GM19025 (cell line): ENCODE measurements at regions not wholly inside any gene's neighbourhood (a gene's known extent, or its start where the extent isn't known, plus 50 kb on each side); places are given as distances from the start of the nearest gene placed in this dataset.

Experiments used
- ATAC-seq: cut with Tn5 transposase; IDR thresholded peaks from one replicate; pipeline ENCODE4 v1.9.1; 2021; ENCODE audit warnings: mild to moderate bottlenecking, low read depth, moderate library complexity; ENCODE audit not compliant: unreplicated experiment

DNA sequence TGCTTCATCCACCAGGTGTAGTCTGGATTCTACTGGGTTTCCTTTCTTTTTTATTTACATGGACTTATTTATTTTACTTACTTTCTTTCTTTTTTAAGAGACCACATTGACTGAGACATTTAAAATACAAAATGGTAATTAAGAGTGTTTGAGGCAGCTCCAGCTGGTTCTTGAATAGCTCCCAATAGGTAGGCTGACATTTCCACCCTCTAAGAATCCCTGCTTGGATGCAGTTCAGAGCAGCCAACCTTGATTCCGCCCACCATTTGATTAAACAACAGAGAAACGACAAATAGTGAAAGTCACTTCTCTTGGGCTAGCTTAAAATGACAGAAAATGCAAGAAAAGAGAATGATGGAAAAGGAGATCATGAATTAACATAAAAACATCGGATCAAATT is 270.5 kb downstream of the TUSC7 start:
- no peak for ATAC-seq

DNA sequence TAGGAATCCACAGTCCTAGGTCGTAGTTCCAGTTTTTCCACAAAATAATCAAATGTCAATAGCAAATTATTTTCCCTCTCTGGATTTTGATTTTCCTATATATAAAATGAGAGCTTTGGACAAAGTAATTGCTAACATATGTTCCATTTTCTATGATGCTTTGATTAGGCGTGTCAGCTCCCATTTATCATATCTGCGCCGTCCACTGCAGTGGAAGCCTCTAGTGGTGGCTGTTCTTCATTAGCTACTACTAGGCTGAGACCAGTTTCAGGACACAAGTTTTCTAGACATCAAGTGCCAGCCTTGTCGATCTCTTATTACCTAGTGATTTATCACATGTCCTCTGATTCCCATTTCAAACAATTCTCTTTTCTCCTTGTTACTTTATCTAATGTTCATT is 271.5 kb downstream of the TUSC7 start:
- no peak for ATAC-seq

DNA sequence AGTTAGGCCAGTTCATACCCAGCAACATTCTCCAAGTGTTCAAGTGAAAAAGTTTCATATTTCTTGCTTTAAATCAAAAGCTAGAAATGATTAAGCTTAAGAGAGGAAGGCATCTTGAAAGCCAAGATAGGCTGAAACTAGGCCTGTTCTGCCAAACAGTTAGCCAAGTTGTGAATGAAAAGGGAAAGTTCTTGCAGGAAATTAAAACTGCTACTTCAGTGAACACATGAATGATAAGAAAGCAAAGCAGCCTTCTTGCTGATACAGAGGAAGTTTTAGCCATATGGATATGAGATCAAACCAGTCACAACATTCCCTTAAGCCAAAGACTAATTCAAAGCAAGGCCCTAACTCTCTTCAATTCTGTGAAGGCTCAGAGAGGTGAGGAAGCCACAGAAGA is 274.7 kb downstream of the TUSC7 start:
- ATAC-seq: no peak

DNA sequence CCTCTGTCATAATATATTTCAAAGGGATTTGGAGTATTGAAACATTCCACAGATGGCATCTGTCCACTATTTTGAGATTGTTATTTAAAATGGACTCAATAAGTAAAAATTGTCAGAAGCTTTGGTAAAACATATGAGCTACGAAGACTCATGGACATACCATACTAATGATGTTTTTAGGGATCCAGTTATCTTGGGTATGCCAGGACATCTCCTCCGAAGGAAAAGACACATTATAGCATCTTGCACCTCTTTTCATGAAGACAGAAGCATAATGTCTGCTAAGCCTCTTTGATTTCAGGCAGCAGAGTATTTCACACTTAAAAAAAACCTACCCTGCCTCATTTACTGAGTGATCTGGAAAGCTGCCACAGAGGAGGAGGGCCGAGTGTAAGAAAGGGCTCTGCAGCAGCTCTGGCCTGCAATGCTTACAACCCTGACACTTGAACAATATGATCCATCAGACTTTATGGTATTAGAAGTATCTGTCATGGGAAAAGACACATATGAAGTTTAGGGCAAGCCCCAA is 284.8 kb downstream of the TUSC7 start:
- ATAC-seq: no peak

DNA sequence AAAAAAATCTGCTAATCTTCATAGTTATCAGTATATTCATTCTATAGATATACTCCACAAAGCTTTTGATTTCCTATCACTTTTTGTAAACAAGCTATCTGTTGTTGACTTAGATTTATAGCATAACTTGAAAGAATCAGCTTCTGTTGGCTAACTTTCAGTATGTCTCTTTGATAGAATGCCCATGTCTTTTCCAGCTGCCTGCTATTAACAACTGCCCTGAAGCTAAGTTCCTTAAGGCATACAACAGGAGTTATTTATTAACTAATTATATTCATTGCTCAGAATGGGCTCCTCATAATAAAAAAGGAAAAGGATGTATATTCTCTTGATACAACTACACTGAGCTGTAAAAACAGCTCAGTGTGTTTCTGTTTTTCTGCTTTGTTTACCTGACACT is 293.9 kb downstream of the TUSC7 start:
- no peak for ATAC-seq

DNA sequence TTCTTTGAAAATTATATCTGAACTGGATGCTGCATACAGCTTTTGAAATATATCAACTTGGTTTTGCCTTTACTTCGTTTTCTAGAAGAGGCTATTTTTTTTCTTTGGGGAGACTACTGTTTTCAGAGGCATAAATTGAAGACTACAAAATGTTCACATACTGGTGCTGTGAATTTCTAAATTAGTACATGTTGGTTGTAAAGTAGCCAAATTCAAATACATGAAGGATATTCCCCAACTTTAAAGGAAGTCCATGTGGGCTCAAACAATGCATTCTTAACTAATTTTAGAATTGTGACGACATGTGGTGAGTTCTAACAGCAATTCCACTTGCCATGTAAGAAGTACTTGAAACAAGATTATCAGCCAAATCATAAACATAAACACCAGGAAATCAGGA is 295.7 kb downstream of the TUSC7 start:
- ATAC-seq: no peak

DNA sequence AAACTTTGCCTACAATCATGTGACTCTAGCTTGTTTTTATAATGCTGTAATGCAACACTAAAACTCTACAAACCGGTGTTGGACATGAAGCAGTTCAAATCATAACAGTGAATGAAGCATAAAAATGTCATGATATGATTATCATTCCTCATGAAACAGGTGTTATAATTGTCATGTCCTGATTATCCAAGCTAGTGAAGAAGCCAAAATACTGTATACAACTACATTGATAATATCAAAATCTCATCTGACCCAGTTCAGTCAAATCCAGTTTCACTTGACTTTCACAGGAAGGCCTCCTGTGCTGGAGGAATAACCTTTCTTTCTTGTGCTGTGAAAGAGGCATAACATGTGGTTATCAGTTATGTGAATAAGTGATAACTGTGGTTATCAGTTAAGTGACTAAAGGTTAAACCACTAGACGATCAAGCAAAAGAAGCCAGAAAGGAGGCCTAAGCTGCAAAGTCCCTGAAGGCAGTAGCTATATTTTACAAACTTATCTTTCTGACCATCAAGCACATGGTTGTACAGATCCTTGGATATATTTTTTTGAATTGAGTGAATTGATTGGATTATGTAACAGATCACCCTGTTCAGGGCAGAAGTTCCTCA is 296.4 kb downstream of the TUSC7 start:
- ATAC-seq: no peak

DNA sequence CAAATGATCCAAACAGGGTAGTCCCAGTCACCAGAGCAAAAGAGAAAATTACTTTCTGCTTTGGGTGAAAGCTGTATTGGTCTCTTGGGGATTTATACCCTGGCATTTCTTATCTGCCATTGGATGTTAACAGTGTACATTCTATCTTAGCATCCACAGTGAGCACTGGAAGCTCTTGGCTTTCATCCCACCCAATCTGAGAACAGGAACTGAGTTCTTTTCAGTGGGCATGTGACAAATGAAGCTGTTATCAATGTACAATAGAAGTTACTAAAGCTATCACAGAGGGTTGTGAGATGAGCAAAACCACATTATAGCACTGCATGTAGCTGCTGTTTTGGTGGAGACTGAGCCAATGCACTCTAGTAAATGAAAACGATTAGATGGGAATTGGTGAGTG is 300.7 kb downstream of the TUSC7 start:
- ATAC-seq: no peak

DNA sequence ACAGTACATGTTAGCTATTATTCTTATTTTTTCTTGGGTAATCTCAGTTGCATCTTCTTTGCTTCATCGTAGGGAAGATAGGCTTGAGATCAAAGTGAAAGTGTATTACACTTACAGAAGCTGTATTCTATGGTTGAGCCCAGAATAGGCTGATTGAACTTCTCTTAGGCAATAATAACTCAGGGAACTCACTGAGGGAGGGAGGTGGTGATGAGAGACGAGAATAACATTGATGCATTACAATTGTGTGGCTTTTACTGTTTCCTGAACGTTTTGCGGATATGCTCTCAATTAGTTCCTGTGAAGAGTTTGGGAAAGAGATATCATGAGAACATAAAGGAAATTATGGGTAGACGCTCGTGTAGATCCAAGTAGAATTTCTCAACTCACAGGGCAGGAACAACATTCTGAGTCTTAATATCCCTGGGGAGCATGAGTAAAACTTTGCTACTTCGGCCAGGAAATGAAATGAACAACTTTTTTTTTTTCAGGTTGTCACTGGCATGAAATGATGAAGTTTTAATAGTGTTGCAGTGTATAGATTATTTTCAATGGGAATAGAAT is 302.2 kb downstream of the TUSC7 start:
- ATAC-seq: no peak

DNA sequence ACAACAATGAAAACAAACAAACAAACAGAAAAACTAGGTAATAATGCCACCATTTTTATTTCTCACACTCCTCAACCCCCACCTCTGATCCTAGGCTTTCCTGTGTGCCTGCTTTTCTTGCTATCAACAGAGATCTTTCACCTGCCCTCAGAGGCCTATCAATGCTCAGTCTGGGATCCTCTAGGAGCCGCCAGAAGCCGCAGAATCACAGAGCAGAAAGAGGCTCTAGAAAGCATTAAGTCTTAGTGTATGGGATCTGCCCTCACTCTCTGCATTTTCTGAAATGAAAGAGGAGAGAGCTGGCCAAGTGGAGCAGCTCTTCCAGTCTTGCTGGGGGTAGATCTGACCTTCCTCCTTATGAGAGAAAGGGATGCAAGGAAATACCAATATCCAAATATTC is 306.8 kb downstream of the TUSC7 start:
- ATAC-seq: no peak

DNA sequence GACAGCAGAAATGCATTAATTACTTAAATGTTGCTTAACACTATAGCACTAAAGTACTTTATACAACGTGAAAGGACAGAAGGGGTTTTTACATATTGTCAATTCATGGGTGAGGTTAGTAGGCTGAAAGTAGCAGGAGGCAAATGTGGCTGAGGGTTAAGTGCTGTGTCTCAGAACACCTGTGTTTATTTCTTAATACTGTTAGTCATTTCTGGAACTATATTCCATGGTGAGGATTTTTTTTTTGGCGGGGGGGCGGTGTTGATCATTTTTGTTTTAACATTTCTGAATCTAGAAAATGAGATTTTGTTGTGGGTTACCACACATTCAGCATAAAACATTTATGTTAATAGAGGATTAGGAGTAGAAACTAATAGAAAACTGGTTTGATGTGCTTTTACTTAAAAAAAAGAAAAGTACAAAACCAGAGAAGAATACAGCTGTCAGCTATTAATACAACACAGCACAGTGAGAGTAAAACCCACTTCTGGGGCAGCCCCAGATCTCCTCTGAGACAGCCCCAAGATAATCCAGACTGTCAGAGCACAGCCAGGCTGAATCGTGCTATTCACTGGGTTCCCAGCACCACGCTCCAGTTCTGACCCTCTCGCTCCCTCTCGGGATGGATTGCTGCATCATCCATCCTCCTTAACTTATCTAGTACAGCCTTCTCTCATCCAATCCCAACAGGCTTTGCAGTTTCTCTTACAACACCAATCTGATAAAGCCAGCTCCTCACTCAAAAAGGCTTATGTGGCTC is 307.7 kb downstream of the TUSC7 start:
- ATAC-seq: peak; percentile 78

DNA sequence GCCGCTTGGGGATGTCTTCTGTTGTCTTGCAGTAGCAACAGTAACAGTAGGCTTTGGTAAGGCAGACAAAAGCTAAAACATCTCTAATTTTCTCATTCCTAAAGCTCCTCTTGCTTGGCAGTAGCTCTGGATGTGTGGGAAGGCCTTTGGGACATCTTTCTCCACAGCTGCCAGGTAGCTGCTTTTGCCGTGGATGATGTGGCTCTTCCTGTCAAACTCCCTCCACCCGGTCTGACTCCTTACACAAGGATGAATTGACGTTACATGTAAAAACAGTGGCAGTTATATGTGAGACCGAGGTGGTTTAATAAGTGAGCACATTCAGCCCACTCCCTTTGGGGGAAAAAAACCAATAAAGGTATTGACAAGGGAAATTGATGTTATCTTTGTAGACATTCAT is 309.1 kb downstream of the TUSC7 start:
- ATAC-seq: no peak

DNA sequence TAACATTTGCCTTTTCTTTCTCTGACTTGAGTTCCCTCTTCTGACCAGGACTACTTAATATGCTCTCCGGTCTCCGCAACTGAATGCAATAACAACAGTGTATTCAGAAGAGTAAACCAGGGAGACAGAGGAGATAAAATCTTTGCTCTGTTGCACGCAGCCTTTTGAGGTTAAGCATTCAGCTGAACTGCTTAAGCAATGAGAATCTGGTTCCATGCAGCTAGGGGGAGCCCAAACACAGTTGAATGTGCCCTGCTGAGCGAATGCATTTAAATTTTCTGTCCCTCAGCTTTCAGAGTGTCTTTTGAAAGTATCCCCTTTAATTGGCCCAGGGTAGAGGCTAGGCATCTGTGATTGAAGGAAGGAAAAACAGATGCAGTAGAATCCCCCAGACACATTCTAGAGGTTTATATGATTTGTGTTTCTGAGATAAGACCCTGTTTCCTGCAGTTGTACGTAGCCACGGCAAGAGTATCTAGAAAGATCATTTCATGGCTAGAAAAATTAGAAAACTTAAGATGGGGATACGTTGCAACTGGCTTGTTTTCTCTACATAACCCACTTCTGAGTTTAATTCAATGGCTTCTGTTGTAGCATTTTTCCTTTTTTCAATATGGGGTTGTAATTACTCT is 309.6 kb downstream of the TUSC7 start:
- peak; percentile 44 for ATAC-seq

DNA sequence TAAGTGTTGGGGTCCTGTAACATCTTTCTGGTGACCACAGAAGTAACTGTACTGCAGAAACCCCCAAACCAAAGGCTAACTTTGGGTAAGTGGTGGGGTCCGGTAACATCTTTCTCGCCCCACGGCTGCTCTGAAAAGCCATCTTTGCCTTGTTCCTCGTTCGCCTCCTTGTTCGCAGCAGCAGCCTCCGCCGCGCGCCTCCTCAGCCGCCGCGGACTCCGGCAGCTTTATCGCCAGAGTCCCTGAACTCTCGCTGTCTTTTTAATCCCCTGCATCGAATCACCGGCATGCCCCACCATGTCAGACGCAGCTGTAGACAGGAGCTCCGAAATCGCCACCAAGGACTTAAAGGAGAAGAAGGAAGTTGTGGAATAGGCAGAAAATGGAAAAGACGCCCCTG is 316.8 kb downstream of the TUSC7 start:
- ATAC-seq: no peak

DNA sequence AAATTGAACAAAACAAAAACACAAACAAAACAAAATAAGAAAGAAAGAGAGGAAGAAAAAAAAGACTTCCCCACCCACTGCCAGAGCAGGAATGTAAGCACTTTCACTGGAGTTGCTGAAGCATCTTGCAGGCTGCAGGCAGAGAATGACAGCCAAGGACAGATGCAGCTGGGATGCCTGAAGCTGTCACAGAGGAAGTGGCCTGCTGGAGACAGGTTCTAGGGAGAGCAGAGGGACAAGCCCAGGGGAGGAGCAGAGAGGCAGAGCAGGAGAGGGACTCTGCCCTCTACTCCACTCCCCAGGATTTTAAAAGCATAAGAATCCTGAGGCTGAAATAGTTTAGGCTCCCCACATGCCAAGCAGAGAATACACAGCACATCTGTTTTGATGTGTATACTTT is 326.2 kb downstream of the TUSC7 start:
- ATAC-seq: no peak

DNA sequence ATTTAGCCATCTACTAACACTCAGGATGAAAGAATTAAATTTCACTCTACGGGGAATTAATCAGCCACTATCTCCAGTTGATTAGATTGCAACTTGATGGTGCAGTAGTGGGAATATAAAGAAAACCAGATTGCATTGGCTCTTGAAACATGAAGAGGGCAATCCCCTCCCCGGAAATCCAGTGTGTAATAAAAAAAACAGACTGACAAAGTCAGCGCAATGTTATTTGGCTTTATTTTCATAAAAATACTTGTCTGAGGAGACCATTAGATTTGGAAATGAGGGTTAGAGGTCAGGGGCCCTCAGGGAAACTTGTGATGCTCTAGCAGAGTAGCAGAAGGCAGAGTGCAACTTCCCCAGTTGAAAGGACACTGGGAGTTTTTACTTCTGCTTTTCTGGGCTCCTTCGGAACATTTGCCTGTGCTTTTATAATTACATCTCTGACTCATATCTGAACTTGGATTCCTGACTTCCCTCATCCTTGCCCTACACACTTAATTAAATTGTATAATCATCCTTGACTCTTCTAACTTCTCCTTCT is 326.8 kb downstream of the TUSC7 start:
- no peak for ATAC-seq

DNA sequence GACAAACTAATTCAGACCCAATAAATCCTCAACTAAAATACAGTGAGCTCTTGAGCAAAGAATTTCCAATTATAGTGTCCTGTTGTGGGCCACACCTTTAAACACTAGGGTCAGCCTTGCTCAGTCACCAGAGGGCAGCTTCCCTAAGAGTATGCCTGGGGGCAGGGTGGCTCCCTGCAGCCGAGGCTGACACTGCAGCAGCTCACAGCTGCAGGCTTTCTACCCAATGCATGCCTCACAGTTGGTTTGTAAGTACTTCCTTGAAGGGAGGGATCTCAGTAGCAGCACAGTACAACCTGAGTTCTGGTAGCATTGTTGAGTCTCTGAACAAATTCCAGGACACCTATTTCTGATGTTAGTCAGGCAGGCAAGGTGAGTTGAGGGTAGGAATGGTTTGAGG is 335.6 kb downstream of the TUSC7 start:
- ATAC-seq: no peak

DNA sequence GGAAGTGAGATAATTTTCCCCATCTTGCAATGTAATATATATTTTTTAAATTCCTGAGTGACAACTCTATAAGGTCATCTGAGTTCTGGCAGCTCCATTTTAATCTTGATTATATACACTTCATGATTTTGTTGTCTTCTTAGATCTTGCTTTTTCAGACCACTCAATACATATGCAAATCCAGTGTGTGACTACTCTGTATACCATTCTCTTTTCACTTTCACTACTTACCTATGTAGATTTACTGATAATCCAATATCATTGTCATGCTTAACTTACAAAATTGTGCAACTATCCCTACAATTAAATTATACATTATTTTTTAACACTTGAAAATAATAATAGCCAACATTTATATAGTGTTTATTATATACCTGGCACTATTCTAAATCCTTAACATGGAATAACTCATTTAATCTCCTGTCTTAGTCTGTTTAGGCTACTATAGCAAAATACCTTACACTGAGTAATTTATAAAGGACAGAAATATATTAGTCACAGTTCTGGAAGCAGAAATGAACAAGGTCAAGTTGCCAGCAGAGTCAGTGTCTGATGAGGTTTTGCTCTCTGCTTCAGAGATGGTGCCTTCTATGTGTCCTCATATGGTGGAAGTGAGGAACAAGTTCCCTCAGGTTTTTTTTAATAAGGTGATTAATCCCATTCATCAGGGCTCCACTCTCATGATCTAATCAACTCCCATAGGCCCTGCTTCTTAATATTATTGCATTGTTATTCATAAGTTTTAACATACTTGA is 338.5 kb downstream of the TUSC7 start:
- no peak for ATAC-seq

DNA sequence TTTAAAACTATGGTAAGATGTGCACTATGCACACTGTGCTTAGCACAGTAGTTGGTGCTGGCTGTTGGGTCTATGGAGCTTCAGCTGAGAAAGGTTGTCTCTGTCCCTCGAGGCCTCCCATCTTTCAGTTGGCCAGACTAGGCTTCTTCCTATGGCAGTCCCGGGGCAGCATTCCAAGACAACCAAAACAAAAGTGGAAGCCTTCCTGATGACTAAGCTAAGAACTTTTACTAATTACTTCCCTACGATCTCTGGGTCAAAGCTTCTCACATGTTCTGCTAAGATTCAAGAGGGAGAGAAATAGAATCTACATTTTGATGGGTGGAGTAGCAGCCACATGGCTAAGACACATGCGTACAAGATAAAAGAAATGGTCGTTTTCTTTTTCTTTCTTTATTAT is 342.8 kb downstream of the TUSC7 start:
- ATAC-seq: no peak

DNA sequence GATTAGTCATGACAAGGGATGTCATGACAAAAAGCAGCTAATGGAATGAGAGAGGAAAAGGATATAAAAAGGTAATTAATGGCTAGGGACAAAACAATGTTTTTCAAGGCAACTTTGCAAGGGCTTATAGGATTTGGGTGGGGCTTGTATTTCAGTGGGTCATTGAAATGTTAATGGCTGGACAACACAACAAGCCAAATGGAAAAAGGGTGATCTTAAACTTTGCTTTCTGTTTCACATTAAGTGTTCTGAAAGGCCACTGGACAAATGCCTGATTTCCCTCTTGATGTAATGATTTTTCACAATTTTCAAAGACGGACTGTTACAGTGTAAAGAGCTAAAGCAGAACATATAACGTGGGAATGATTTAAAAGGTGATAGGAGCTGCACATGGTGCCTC is 345.0 kb downstream of the TUSC7 start:
- no peak for ATAC-seq
